WTC11 (cell line): ENCODE measurements at regions not wholly inside any gene's neighbourhood (a gene's known extent, or its start where the extent isn't known, plus 50 kb on each side); places are given as distances from the start of the nearest gene placed in this dataset.

Source experiments
- ATAC-seq: fragments of 200-7000 bp; cut with Tn5 transposase; 2 replicates; pipeline ENCODE4 v1.10.0; 2021; ENCODE audit warnings: mild to moderate bottlenecking, moderate library complexity
- CTCF ChIA-PET: fragments of 300-600 bp; sonication (Branson Sonifier 250); formaldehyde crosslinking; loops from one replicate; lab custom pipeline; 2021; ENCODE audit warnings: antibody characterized with exemption; lab: Charles Lee
- POLR2A ChIA-PET: fragments of 350-600 bp; sonication (Branson Sonifier 250); formaldehyde crosslinking; loops from one replicate; lab custom pipeline; 2021; ENCODE audit warnings: antibody characterized with exemption; lab: Charles Lee
- DNase-seq: peaks from one replicate; pipeline ENCODE4 v3.0.0; 2021; ENCODE audit warnings: low spot score
- H3K27ac Mint-ChIP-seq: 2 replicates; pipeline ENCODE4 v1.8.0; 2021; ENCODE audit warnings: mixed read lengths
- H3K27me3 Mint-ChIP-seq: 2 replicates; pipeline ENCODE4 v1.8.0; 2021; ENCODE audit warnings: low read depth, mild to moderate bottlenecking, moderate library complexity, mixed read lengths
- H3K36me3 Mint-ChIP-seq: 2 replicates; pipeline ENCODE4 v1.8.0; 2021; ENCODE audit warnings: mixed read lengths
- H3K4me1 Mint-ChIP-seq: 2 replicates; pipeline ENCODE4 v1.8.0; 2022; ENCODE audit warnings: mixed read lengths
- H3K4me3 Mint-ChIP-seq: 2 replicates; pipeline ENCODE4 v1.8.0; 2021; ENCODE audit warnings: mild to moderate bottlenecking, moderate library complexity, mixed read lengths
- H3K9me3 Mint-ChIP-seq: 2 replicates; pipeline ENCODE4 v1.8.0; 2021; ENCODE audit warnings: mixed read lengths
- ATF3 ChIP-seq: sonication (generic); formaldehyde crosslinking; conservative IDR thresholded peaks from 2 replicates; pipeline ENCODE4 v1.8.1; 2022; ENCODE audit warnings: mild to moderate bottlenecking, missing genetic modification reagents
- CTCF ChIP-seq: fragments of 200-600 bp; IDR thresholded peaks from 2 replicates; pipeline ENCODE4 v1.8.0; 2022; ENCODE audit warnings: antibody characterized with exemption
- E2F5 ChIP-seq: sonication (generic); formaldehyde crosslinking; IDR thresholded peaks from 2 replicates; pipeline ENCODE4 v1.8.1; 2022; ENCODE audit warnings: mild to moderate bottlenecking, moderate library complexity, missing genetic modification reagents
- ELF4 ChIP-seq: sonication (generic); formaldehyde crosslinking; IDR thresholded peaks from 2 replicates; pipeline ENCODE4 v1.8.1; 2022; ENCODE audit warnings: low read depth, mild to moderate bottlenecking, moderate library complexity, missing genetic modification reagents
- ESRRA ChIP-seq: sonication (generic); formaldehyde crosslinking; IDR thresholded peaks from 2 replicates; pipeline ENCODE4 v1.8.1; 2022; ENCODE audit warnings: mild to moderate bottlenecking, missing genetic modification reagents, borderline replicate concordance
- GABPB1 ChIP-seq: sonication (generic); formaldehyde crosslinking; IDR thresholded peaks from 2 replicates; pipeline ENCODE4 v1.8.1; 2023; ENCODE audit warnings: mild to moderate bottlenecking, missing genetic modification reagents
- HMGA2 ChIP-seq: fragments of 250-450 bp; sonication (Bioruptor Pico); IDR thresholded peaks from 2 replicates; pipeline ENCODE4 v1.4.0; 2021; ENCODE audit warnings: mild to moderate bottlenecking, moderate library complexity
- IRF1 ChIP-seq: sonication (generic); formaldehyde crosslinking; IDR thresholded peaks from 2 replicates; pipeline ENCODE4 v1.8.0; 2023; ENCODE audit warnings: missing genetic modification reagents
- JUN ChIP-seq: sonication (generic); formaldehyde crosslinking; IDR thresholded peaks from 2 replicates; pipeline ENCODE4 v1.8.0; 2023; ENCODE audit warnings: mild to moderate bottlenecking, missing genetic modification reagents
- KAT7 ChIP-seq: sonication (generic); formaldehyde crosslinking; IDR thresholded peaks from 2 replicates; pipeline ENCODE4 v1.8.1; 2023; ENCODE audit warnings: missing genetic modification reagents, mild to moderate bottlenecking, borderline replicate concordance
- MXD4 ChIP-seq: fragments of 250-450 bp; sonication (Bioruptor Pico); IDR thresholded peaks from 2 replicates; pipeline ENCODE4 v1.8.0; 2021; ENCODE audit warnings: mild to moderate bottlenecking, moderate library complexity, borderline replicate concordance
- MYBL2 ChIP-seq: sonication (generic); formaldehyde crosslinking; IDR thresholded peaks from 2 replicates; pipeline ENCODE4 v1.8.1; 2023; ENCODE audit warnings: mild to moderate bottlenecking, moderate library complexity, missing genetic modification reagents
- NR2C2 ChIP-seq: sonication (generic); formaldehyde crosslinking; IDR thresholded peaks from 2 replicates; pipeline ENCODE4 v1.8.0; 2022; ENCODE audit warnings: mild to moderate bottlenecking, missing genetic modification reagents
- PRRX2 ChIP-seq: fragments of 250-450 bp; sonication (Bioruptor Pico); IDR thresholded peaks from 2 replicates; pipeline ENCODE4 v1.8.0; 2021; ENCODE audit warnings: mild to moderate bottlenecking
- RORB ChIP-seq: fragments of 250-450 bp; sonication (Bioruptor Pico); IDR thresholded peaks from 2 replicates; pipeline ENCODE4 v1.9.0; 2021; ENCODE audit warnings: mild to moderate bottlenecking
- TEAD1 ChIP-seq: sonication (generic); formaldehyde crosslinking; IDR thresholded peaks from 2 replicates; pipeline ENCODE4 v1.8.0; 2022; ENCODE audit warnings: mild to moderate bottlenecking, missing genetic modification reagents
- TP53 ChIP-seq: sonication (generic); formaldehyde crosslinking; IDR thresholded peaks from 2 replicates; pipeline ENCODE4 v1.8.1; 2023; ENCODE audit warnings: mild to moderate bottlenecking, missing genetic modification reagents
- ZNF121 ChIP-seq: sonication (generic); formaldehyde crosslinking; IDR thresholded peaks from 2 replicates; pipeline ENCODE4 v1.8.0; 2023; ENCODE audit warnings: missing genetic modification reagents
- ZNF512 ChIP-seq: sonication (generic); formaldehyde crosslinking; IDR thresholded peaks from 2 replicates; pipeline ENCODE4 v1.8.1; 2022; ENCODE audit warnings: missing genetic modification reagents, borderline replicate concordance
- ZNF532 ChIP-seq: fragments of 250-450 bp; sonication (Bioruptor Pico); IDR thresholded peaks from 2 replicates; pipeline ENCODE4 v1.9.0; 2021; ENCODE audit warnings: mild to moderate bottlenecking, borderline replicate concordance
- ZSCAN18 ChIP-seq: fragments of 250-450 bp; sonication (Bioruptor Pico); IDR thresholded peaks from 2 replicates; pipeline ENCODE4 v2.1.2; 2022; ENCODE audit warnings: mild to moderate bottlenecking, moderate library complexity

GRCh38 chr14:62451221-62451620 lies 594.0 kb downstream of the KCNH5 start (continued):
- TF ChIP-seq JUN (CRISPR knock-in tag) (no peak), ESRRA (CRISPR knock-in tag) (no peak), ELF4 (CRISPR knock-in tag) (no peak), ZSCAN18 (CRISPR knock-in tag) (no peak), PRRX2 (CRISPR knock-in tag) (no peak)

GRCh38 chr14:62453226-62453625 lies 592.0 kb downstream of the KCNH5 start:
- H3K4me1 Mint-ChIP-seq: peaks cover 13% of the 10 kb centered on the region
- no peak for DNase-seq
- no peak overlapping the region for H3K27ac Mint-ChIP-seq
- no peaks in the 10 kb centered on the region for H3K27me3 Mint-ChIP-seq
- POLR2A ChIA-PET: no interaction called here
- TF ChIP-seq GABPB1 (CRISPR knock-in tag) (no peak), ZNF121 (CRISPR knock-in tag) (no peak), MXD4 (CRISPR knock-in tag) (no peak), KAT7 (no peak), NR2C2 (CRISPR knock-in tag) (no peak), ATF3 (no peak), HMGA2 (CRISPR knock-in tag) (no peak)
- peaks cover 9% of the 10 kb centered on the region for H3K36me3 Mint-ChIP-seq
- H3K9me3 Mint-ChIP-seq: peaks cover 14% of the 10 kb centered on the region
- H3K4me3 Mint-ChIP-seq: no peak overlapping the region
- no peak for ATAC-seq
- CTCF ChIA-PET: no interaction called here

GRCh38 chr14:62455446-62455845 lies 589.8 kb downstream of the KCNH5 start:
- Mint-ChIP-seq H3K9me3 (peaks cover 5% of the 10 kb centered on the region; the same call in 1 of the 2 replicates), H3K27ac (no peak overlapping the region), H3K36me3 (no peaks in the 10 kb centered on the region; the same call in 1 of the 2 replicates), H3K27me3 (no peaks in the 10 kb centered on the region), H3K4me3 (no peak overlapping the region), H3K4me1 (0 out of 2 replicates have a peak, but pooled peaks cover 2% of the 10 kb centered on the region)
- ATAC-seq (no peak), DNase-seq (no peak)
- POLR2A ChIA-PET: no interaction called here
- TF ChIP-seq ZNF532 (CRISPR knock-in tag) (no peak), RORB (CRISPR knock-in tag) (no peak), TEAD1 (no peak)
- CTCF ChIA-PET: no interaction called here

GRCh38 chr14:62462988-62463387 lies 582.3 kb downstream of the KCNH5 start:
- H3K27ac Mint-ChIP-seq: no peak overlapping the region
- TF ChIP-seq MYBL2 (CRISPR knock-in tag) (no peak), ZNF512 (CRISPR knock-in tag) (no peak), CTCF (no peak), E2F5 (no peak), TP53 (no peak), IRF1 (CRISPR knock-in tag) (no peak)

More at GRCh38 chr14:62462988-62463387, 582.3 kb downstream of the KCNH5 start:
- Mint-ChIP-seq H3K4me1 (no peaks in the 10 kb centered on the region), H3K4me3 (no peak overlapping the region), H3K36me3 (no peaks in the 10 kb centered on the region), H3K27me3 (no peaks in the 10 kb centered on the region), H3K9me3 (no peaks in the 10 kb centered on the region)
- ATAC-seq: no peak
- DNase-seq: no peak
- CTCF ChIA-PET: no interaction called here
- POLR2A ChIA-PET: no interaction called here
